ENCODE measurements at regions not wholly inside any gene's neighbourhood (a gene's known extent, or its start where the extent isn't known, plus 50 kb on each side); places are given as distances from the start of the nearest gene placed in this dataset.

GRCh38 chr12:25058012-25058411 is 109.1 kb upstream of the BCAT1 start:
- H3K4me3 ChIP-seq, result no peak overlapping the region
- H3K36me3 ChIP-seq, result no peaks in the 10 kb centered on the region
- DNase-seq (ENCODE audit: low spot score), result no peak
- TF ChIP-seq CTCF (IDR thresholded peaks at IDR 0.05), result no peak
- H3K27me3 ChIP-seq, result no peaks in the 10 kb centered on the region
- no peaks in the 10 kb centered on the region for H3K4me1 ChIP-seq
- H3K9me3 ChIP-seq, result no peaks in the 10 kb centered on the region
- H3K27ac ChIP-seq, result no peak overlapping the region

GRCh38 chr12:25056486-25057130 is 107.7 kb upstream of the BCAT1 start:
- H3K27ac ChIP-seq, result no peak overlapping the region
- no peaks in the 10 kb centered on the region for H3K4me1 ChIP-seq
- H3K27me3 ChIP-seq, result no peaks in the 10 kb centered on the region
- H3K36me3 ChIP-seq, result no peaks in the 10 kb centered on the region
- H3K4me3 ChIP-seq, result no peak overlapping the region
- TF ChIP-seq CTCF (IDR thresholded peaks at IDR 0.05), result no peak
- no peaks in the 10 kb centered on the region for H3K9me3 ChIP-seq
- DNase-seq (ENCODE audit: low spot score), result no peak

- TF ChIP-seq CTCF (IDR thresholded peaks at IDR 0.05), result no peak
- Histone ChIP-seq H3K4me1 (no peaks in the 10 kb centered on the region), H3K27ac (no peak overlapping the region)
Observed at GRCh38 chr12:25056011-25056410, 107.1 kb upstream of the BCAT1 start.

GRCh38 chr12:25054783-25055144 is 105.9 kb upstream of the BCAT1 start:
- H3K27me3 ChIP-seq, result no peaks in the 10 kb centered on the region
- no peaks in the 10 kb centered on the region for H3K9me3 ChIP-seq
- H3K4me1 ChIP-seq, result no peaks in the 10 kb centered on the region
- no peak overlapping the region for H3K27ac ChIP-seq
- no peak for DNase-seq (ENCODE audit: low spot score)
- TF ChIP-seq CTCF (IDR thresholded peaks at IDR 0.05), result no peak
- H3K4me3 ChIP-seq, result no peak overlapping the region
- H3K36me3 ChIP-seq, result no peaks in the 10 kb centered on the region

More at GRCh38 chr12:25056011-25056410, 107.1 kb upstream of the BCAT1 start:
- Histone ChIP-seq H3K36me3 (no peaks in the 10 kb centered on the region), H3K9me3 (no peaks in the 10 kb centered on the region), H3K27me3 (no peaks in the 10 kb centered on the region), H3K4me3 (no peak overlapping the region)
- DNase-seq (ENCODE audit: low spot score), result no peak

- no peak overlapping the region for H3K27ac ChIP-seq
- H3K4me1 ChIP-seq, result no peaks in the 10 kb centered on the region
Observed at GRCh38 chr12:25054076-25054782, 105.3 kb upstream of the BCAT1 start.

More at GRCh38 chr12:25054076-25054782, 105.3 kb upstream of the BCAT1 start:
- H3K27me3 ChIP-seq, result no peaks in the 10 kb centered on the region
- no peak for TF ChIP-seq CTCF (IDR thresholded peaks at IDR 0.05)
- H3K36me3 ChIP-seq, result no peaks in the 10 kb centered on the region
- H3K4me3 ChIP-seq, result no peak overlapping the region
- no peaks in the 10 kb centered on the region for H3K9me3 ChIP-seq
- DNase-seq (ENCODE audit: low spot score), result no peak
